GM12864 (cell line): ENCODE measurements at regions not wholly inside any gene's neighbourhood (a gene's known extent, or its start where the extent isn't known, plus 50 kb on each side); places are given as distances from the start of the nearest gene placed in this dataset.

ENCODE experiments used
- DNase-seq: peaks from one replicate; pipeline ENCODE4 v3.0.0-alpha.2; 2011; ENCODE audit warnings: low read depth
- H3K4me3 ChIP-seq: 2 replicates; pipeline ENCODE4 v1.5.1; 2011; ENCODE audit warnings: mild to moderate bottlenecking, low read depth, low read length, control low read depth
- CTCF ChIP-seq: IDR thresholded peaks from 2 replicates; pipeline ENCODE4 v1.5.1; 2011; ENCODE audit warnings: low read depth, mild to moderate bottlenecking, moderate library complexity, low read length, control low read depth, inconsistent platforms; ENCODE audit errors: missing control alignments

DNA sequence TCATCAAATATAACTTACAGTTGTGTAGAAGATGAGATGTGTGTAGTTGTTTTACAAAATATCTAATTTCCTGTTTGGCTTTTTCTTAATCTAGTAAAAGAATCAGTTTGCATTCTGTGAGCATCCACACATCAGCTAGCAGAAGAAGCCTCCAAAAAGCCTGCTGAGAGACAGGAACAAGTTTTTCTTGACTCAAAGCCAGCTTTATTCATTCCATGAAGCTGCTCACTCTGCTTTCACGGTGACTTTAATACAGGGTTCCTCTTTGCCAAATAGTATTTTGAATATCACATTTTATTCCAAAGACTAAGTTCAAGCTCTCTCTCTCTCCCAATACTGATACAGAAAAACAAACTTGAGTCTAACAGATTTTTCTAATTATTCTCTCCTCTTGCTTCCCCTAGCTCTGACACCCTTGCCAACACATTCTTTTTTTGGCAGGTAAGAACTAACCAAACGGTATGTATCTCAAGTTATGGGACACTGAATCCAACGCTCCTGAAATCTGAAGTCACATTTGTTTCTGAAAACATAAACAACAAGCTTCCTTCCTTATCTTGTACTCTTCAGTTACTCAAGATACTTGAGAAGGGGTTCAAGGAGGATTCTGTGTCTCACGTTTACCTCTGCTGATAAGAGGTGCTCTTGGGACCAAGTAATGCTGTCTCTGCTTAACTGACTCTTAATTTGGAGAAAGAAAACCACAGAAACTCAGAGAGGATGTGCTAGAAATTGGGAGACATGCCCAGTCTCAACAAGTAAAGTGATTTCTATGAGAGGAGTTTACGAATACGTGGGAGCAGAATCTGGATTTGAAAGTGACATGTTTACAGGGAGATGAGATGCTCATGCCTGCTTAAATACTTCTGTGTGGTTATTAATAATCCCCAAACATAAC lies 184.2 kb upstream of the SPTLC3 start:
- no peak for DNase-seq
- no peak for TF ChIP-seq CTCF
- H3K4me3 ChIP-seq, result no peak overlapping the region

DNA sequence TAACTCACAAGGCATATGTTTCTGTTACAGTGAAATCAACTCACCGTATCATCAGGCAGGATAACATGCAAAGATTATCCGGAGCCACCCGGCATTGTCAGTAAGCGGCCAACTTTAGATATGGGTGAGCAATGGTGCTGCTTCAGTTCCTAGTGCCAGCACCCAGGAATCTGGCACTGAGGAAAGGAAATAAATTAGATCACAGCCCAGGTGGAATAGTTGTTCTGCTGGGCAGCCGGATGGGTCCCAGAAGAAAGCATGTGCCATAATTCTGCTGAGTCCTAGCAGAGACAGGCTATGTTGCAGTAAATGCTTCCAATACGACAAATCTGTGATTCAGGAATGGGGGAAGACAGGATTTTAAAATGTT lies 183.6 kb upstream of the SPTLC3 start:
- no peak for TF ChIP-seq CTCF
- DNase-seq, result no peak

GRCh38 chr20:12827816-12828385 lies 180.9 kb upstream of the SPTLC3 start:
- no peak overlapping the region for H3K4me3 ChIP-seq
- DNase-seq, result no peak
- no peak for TF ChIP-seq CTCF

More for the DNA sequence above, 183.6 kb upstream of the SPTLC3 start:
- H3K4me3 ChIP-seq, result no peak overlapping the region

DNA sequence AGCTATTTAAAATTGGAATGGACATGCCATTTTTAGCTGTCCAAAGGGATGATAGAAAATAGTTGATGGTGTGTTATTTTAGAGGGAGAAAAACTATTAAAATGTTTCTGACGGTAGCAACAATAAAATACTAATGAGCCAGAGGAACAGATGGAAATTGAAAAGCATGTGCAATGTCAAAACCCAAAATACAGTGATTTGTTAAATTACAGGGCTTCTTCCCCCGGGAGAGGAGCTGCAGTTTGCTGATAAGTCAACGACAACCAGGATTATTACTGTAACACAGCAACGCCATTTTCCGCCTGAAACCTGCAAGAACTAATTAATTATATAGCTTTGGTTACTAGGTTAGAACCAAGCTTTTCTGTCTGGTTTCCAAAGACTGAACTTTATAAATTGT lies 179.6 kb upstream of the SPTLC3 start:
- no peak for DNase-seq
- H3K4me3 ChIP-seq, result no peak overlapping the region
- no peak for TF ChIP-seq CTCF

DNA sequence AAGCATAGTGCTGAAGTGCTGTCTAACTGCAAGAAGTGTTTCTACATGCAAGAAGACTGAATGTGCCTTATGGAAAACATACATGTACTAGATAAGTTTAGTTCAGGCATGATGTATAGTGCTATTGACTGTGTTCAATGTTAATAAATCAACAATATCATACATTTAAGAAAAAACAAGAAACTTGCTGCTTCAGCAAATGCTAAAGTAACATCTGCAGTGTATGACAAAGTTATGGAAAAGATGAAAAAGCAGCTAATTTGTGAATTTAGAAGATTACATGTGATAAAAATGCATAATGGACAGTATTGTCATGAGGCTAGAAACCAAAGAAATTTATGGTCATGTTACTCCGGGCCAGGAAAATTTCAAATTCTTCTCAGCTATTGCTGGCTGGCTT lies 174.9 kb upstream of the SPTLC3 start:
- TF ChIP-seq CTCF, result no peak
- H3K4me3 ChIP-seq, result no peak overlapping the region
- no peak for DNase-seq

- H3K4me3 ChIP-seq, result no peak overlapping the region
- no peak for TF ChIP-seq CTCF
- DNase-seq, result no peak
Measured at GRCh38 chr20:12835999-12836398, 172.8 kb upstream of the SPTLC3 start.
